Ascending aorta (tissue), 2 donors: ENCODE measurements at regions not wholly inside any gene's neighbourhood (a gene's known extent, or its start where the extent isn't known, plus 50 kb on each side); places are given as distances from the start of the nearest gene placed in this dataset.

ENCODE experiments used
- DNase-seq, 2 donors: peaks; one replicate each; pipeline ENCODE4 v3.0.0-alpha.2; 2019; ENCODE audit warnings: low spot score in 2 of 2
- H3K27ac ChIP-seq, 2 donors: fragments of 200-600 bp; sonication (generic); one replicate each; pipeline ENCODE4 v1.5.1; 2016 to 2017; ENCODE audit warnings: mild to moderate bottlenecking in 1 of 2
- H3K27me3 ChIP-seq: fragments of 200-600 bp; sonication (generic); one replicate; pipeline ENCODE4 v1.5.1; 2017
- H3K36me3 ChIP-seq, 2 donors: fragments of 200-600 bp; sonication (generic); one replicate each; pipeline ENCODE4 v1.5.1; 2016
- H3K4me1 ChIP-seq, 2 donors: fragments of 200-600 bp; sonication (generic); one replicate each; pipeline ENCODE4 v1.5.1; 2016 to 2017; ENCODE audit warnings: mild to moderate bottlenecking in 1 of 2
- H3K4me3 ChIP-seq, 2 donors: fragments of 200-600 bp; sonication (generic); one replicate each; pipeline ENCODE4 v1.5.1; 2016 to 2017; ENCODE audit warnings: mild to moderate bottlenecking in 1 of 2
- H3K9me3 ChIP-seq, 2 donors: fragments of 200-600 bp; sonication (generic); one replicate each; pipeline ENCODE4 v1.5.1; 2016
- CTCF ChIP-seq, 3 experiments: fragments of 200-600 bp in 2 of 3; fragments of 450-650 bp in 1 of 3; sonication (generic) in 2 of 3; IDR thresholded peaks; one replicate each; pipeline ENCODE4 v1.5.1; 2016 to 2019; ENCODE audit warnings: antibody characterized with exemption in 3 of 3, mild to moderate bottlenecking in 1 of 3, moderate library complexity in 1 of 3
- intact Hi-C: fragments of 100-400 bp; cut with DNase I; formaldehyde crosslinking; loops from one replicate; pipeline ENCODE4 v1.15.1; 2023

DNA sequence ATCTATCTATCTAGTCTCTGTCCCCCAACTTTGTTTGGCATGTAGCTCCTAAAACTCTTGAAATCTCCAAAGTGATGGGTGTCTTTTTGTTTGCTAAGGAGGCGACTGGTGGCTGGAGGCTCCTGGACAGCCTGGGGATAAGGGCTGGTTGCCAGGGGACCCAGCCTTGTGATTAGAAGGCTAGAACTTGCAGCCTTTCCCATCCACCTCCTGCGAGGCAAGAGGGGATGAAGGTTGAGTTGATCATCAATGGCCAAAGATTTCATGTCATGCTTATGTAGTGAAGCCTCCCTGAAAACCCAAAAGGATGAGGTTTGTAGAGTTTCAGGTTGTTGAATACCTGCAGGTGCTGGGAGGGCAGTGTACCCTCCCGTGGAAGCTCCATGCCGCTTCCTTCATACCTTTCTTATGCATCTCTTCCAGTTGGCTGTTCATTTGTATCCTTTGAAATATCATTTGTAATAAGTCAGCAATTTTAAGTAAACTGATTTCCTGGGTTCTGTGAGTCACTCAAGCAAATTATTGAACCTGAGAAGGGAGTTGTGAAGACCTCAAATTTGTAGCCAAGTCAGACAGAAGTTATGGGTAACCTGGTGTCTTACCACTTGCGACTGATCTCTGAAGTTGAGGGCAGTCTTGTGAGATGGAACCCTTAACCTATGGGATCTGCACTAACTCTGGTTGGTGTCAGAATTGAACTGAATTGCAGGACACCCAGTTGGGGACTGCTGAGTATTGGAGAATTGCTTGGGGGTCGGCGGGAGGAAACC is 202.4 kb downstream of the SEC14L1 start:
- no peak for TF ChIP-seq CTCF (IDR thresholded peaks at IDR 0.05)
- peak in 1 of 2 donors; percentile 44 for DNase-seq
- no peak overlapping the region for H3K27ac ChIP-seq
- H3K4me1 ChIP-seq, result peaks cover 0 to 7% of the 10 kb centered on the region in 2 donors
- H3K9me3 ChIP-seq, result no peaks in the 10 kb centered on the region
- intact Hi-C loops, result no loop called here
- no peaks in the 10 kb centered on the region for H3K27me3 ChIP-seq
- no peaks in the 10 kb centered on the region for H3K36me3 ChIP-seq
- no peak overlapping the region for H3K4me3 ChIP-seq

DNA sequence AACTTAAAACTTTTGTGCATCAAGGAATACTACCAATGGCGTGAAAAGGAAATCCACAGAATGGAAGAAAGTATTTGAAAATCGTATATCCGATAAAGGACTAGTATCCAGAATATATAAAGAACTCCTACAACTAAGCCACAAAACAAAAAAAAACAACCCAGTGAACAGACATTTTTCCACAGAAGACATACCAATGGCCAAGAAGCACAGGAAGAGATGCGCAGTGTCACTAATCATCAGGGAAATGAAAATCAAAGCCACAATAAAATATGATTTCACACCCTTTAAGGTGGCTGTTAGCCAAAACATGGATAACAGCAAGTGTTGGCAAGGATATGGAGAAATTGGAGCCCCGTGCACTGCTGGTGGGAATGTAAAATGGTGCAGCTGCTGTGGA is 203.3 kb downstream of the SEC14L1 start:
- H3K27ac ChIP-seq, result no peak overlapping the region
- no peaks in the 10 kb centered on the region for H3K9me3 ChIP-seq
- H3K4me1 ChIP-seq, result peaks cover 0 to 7% of the 10 kb centered on the region in 2 donors
- no peak for TF ChIP-seq CTCF (IDR thresholded peaks at IDR 0.05)
- intact Hi-C loops, result no loop called here
- no peaks in the 10 kb centered on the region for H3K36me3 ChIP-seq
- H3K4me3 ChIP-seq, result no peak overlapping the region
- DNase-seq, result no peak
- no peaks in the 10 kb centered on the region for H3K27me3 ChIP-seq

- no peaks in the 10 kb centered on the region for H3K36me3 ChIP-seq
- no peak overlapping the region for H3K4me3 ChIP-seq
- intact Hi-C loops, result no loop called here
- DNase-seq, result peak in 1 of 2 donors; percentile 66
- H3K9me3 ChIP-seq, result no peaks in the 10 kb centered on the region
- no peak for TF ChIP-seq CTCF (IDR thresholded peaks at IDR 0.05)
- H3K27ac ChIP-seq, result peak overlapping the region in 1 of 2 donors; percentile 6
- H3K27me3 ChIP-seq, result no peaks in the 10 kb centered on the region
- H3K4me1 ChIP-seq, result peaks cover 0 to 7% of the 10 kb centered on the region in 2 donors
These were observed 204.6 kb downstream of the SEC14L1 start for GRCh38 chr17:77345260-77345910.

GRCh38 chr17:77346765-77347164 is 206.0 kb downstream of the SEC14L1 start:
- TF ChIP-seq CTCF (IDR thresholded peaks at IDR 0.05), result no peak
- H3K4me3 ChIP-seq, result no peak overlapping the region
- peak in 1 of 2 donors; percentile 9 for DNase-seq
- H3K4me1 ChIP-seq, result peaks cover 0 to 5% of the 10 kb centered on the region in 2 donors
- no peak overlapping the region for H3K27ac ChIP-seq
- H3K9me3 ChIP-seq, result no peaks in the 10 kb centered on the region
- H3K27me3 ChIP-seq, result no peaks in the 10 kb centered on the region
- intact Hi-C loops, result no loop called here
- no peaks in the 10 kb centered on the region for H3K36me3 ChIP-seq

DNA sequence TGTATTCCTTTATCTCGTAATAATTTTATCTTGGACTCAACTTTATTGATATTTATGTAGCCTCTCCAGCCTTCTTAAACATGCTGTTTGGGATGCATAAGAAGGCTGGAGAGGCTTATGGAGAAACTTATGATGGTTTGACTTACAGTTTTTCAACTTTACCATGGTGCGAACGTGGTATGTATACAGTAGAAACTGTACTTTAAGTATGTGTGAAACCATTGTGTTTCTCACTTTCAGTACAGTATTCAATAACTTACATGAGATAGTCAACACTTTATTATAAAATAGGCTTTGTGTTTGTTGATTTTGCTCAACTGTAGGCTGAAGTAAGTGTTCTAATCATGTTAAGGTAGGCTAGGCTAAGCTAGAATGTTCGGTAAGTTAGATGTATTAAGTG is 206.8 kb downstream of the SEC14L1 start:
- Histone ChIP-seq H3K27me3 (no peaks in the 10 kb centered on the region), H3K4me1 (peaks cover 0 to 5% of the 10 kb centered on the region in 2 donors), H3K27ac (no peak overlapping the region), H3K4me3 (no peak overlapping the region), H3K9me3 (no peaks in the 10 kb centered on the region), H3K36me3 (no peaks in the 10 kb centered on the region)
- DNase-seq, result no peak
- no peak for TF ChIP-seq CTCF (IDR thresholded peaks at IDR 0.05)
- intact Hi-C loops, result no loop called here
